ENCODE measurements at regions not wholly inside any gene's neighbourhood (a gene's known extent, or its start where the extent isn't known, plus 50 kb on each side); places are given as distances from the start of the nearest gene placed in this dataset.

DNA sequence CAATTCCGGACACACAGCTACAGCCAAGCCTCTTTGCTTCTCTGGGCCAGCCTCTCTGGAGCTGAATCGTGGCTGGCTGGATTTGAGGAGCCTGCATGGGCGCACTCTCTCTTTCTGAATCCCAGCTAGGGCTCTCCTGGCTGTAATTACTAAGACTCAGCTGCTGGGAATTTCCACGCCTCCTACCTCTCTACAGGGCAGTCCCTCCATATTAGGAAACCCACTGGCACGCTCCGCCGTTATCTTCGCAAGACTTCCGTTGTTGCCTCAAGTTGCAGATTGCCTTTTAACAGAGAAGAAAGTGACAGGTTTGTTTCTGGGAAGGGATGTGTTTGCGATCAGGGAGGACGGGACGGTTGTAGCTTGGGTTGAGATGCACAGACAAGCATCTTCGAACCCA, 188.4 kb upstream of the NLRP1 start:
- peaks cover 6% of the 10 kb centered on the region for H3K4me1 Mint-ChIP-seq (ENCODE audit: low read depth)
- DNase-seq (ENCODE audit: low spot score): no peak
- no peak overlapping the region for H3K27ac Mint-ChIP-seq (ENCODE audit: unreplicated experiment)
- H3K36me3 Mint-ChIP-seq (ENCODE audit: low read depth): no peaks in the 10 kb centered on the region
- TF ChIP-seq, protein P1, sequence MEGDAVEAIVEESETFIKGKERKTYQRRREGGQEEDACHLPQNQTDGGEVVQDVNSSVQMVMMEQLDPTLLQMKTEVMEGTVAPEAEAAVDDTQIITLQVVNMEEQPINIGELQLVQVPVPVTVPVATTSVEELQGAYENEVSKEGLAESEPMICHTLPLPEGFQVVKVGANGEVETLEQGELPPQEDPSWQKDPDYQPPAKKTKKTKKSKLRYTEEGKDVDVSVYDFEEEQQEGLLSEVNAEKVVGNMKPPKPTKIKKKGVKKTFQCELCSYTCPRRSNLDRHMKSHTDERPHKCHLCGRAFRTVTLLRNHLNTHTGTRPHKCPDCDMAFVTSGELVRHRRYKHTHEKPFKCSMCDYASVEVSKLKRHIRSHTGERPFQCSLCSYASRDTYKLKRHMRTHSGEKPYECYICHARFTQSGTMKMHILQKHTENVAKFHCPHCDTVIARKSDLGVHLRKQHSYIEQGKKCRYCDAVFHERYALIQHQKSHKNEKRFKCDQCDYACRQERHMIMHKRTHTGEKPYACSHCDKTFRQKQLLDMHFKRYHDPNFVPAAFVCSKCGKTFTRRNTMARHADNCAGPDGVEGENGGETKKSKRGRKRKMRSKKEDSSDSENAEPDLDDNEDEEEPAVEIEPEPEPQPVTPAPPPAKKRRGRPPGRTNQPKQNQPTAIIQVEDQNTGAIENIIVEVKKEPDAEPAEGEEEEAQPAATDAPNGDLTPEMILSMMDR (IDR thresholded peaks at IDR 0.05): no peak
- no peaks in the 10 kb centered on the region for H3K9me3 Mint-ChIP-seq (ENCODE audit: low read depth)
- H3K27me3 Mint-ChIP-seq (ENCODE audit: low read depth): peaks cover 22% of the 10 kb centered on the region
- no peak overlapping the region for H3K4me3 Mint-ChIP-seq (ENCODE audit: unreplicated experiment)

DNA sequence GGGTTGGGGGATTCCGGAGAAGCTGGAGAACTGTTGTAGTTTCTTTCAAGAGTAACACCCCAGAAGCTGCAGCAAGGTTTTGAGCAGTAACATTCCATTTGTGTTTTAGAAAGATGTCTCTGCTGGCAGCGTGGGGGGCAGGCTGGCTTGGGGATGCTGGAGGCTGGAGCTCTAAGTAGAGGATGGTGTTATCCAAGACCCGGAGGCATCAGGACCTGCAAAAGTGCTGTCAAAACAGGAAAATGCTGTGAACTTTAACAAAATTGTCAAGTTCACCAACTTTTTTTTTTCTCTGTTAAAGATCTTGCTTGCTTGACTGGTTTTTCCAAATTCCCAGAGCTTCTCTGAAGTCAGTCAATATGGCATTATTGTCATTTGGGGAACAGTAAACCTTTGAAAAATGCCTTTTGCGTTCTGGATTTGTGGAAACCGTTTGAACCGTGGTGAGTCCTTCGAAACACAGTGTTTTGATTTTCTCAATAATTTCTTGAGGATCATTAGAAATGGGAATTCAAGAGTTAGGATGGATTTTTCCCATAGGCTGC, 189.6 kb upstream of the NLRP1 start:
- Mint-ChIP-seq H3K36me3 (ENCODE audit: low read depth) (no peaks in the 10 kb centered on the region), H3K4me3 (ENCODE audit: unreplicated experiment) (no peak overlapping the region), H3K27me3 (ENCODE audit: low read depth) (peaks cover 12% of the 10 kb centered on the region), H3K9me3 (ENCODE audit: low read depth) (no peaks in the 10 kb centered on the region), H3K4me1 (ENCODE audit: low read depth) (peaks cover 6% of the 10 kb centered on the region), H3K27ac (ENCODE audit: unreplicated experiment) (no peak overlapping the region)
- no peak for DNase-seq (ENCODE audit: low spot score)
- TF ChIP-seq, protein P1 (IDR thresholded peaks at IDR 0.05): no peak

DNA sequence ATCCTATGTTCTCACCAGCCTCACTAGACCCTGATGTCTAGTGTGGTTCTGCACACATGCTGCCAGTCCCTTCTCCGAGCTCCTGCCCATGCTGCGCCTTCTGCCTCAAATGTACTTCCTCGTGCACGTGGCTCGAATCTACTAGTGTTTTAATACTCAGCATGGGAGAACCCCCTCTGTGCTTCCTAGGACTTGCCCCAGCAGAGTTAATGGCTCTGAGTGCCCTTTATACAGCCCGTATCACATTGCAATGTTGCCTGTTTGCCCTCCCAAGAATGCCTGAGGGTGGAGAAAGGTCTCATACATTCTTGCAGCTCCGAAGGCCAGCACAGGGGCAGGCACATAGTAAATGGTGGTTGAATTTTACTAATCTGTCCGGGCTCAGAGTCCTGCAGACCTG, 190.8 kb upstream of the NLRP1 start:
- no peak overlapping the region for H3K4me3 Mint-ChIP-seq (ENCODE audit: unreplicated experiment)
- peaks cover 12% of the 10 kb centered on the region for H3K27me3 Mint-ChIP-seq (ENCODE audit: low read depth)
- no peak overlapping the region for H3K27ac Mint-ChIP-seq (ENCODE audit: unreplicated experiment)
- DNase-seq (ENCODE audit: low spot score): no peak
- peaks cover 6% of the 10 kb centered on the region for H3K4me1 Mint-ChIP-seq (ENCODE audit: low read depth)
- TF ChIP-seq, protein P1 (IDR thresholded peaks at IDR 0.05): no peak
- no peaks in the 10 kb centered on the region for H3K36me3 Mint-ChIP-seq (ENCODE audit: low read depth)
- no peaks in the 10 kb centered on the region for H3K9me3 Mint-ChIP-seq (ENCODE audit: low read depth)

DNA sequence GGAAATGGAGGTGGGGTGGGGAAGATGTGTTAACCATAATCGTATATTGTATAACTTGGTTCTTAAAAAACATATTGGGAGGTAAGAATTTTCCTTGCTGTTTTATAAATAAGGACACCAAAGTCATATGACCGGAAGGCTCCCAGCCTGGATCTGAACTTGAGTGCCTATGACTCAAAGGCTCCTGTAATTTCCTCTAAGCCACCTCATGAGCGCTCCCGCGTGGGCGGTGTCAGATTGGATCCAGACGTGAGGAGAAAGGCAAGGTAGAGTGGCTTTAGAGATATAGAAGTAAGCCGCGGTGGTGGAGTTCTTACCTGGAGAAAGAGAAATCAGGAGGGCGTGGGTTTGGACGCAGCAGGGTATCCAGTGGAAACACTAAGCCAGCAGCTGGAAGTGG, 196.2 kb upstream of the NLRP1 start:
- Mint-ChIP-seq H3K9me3 (ENCODE audit: low read depth) (peaks cover 11% of the 10 kb centered on the region), H3K36me3 (ENCODE audit: low read depth) (peaks cover 2% of the 10 kb centered on the region), H3K4me1 (ENCODE audit: low read depth) (peaks cover 16% of the 10 kb centered on the region), H3K27ac (ENCODE audit: unreplicated experiment) (no peak overlapping the region), H3K4me3 (ENCODE audit: unreplicated experiment) (no peak overlapping the region), H3K27me3 (ENCODE audit: low read depth) (no peaks in the 10 kb centered on the region)
- no peak for DNase-seq (ENCODE audit: low spot score)
- TF ChIP-seq, protein P1 (IDR thresholded peaks at IDR 0.05): no peak

DNA sequence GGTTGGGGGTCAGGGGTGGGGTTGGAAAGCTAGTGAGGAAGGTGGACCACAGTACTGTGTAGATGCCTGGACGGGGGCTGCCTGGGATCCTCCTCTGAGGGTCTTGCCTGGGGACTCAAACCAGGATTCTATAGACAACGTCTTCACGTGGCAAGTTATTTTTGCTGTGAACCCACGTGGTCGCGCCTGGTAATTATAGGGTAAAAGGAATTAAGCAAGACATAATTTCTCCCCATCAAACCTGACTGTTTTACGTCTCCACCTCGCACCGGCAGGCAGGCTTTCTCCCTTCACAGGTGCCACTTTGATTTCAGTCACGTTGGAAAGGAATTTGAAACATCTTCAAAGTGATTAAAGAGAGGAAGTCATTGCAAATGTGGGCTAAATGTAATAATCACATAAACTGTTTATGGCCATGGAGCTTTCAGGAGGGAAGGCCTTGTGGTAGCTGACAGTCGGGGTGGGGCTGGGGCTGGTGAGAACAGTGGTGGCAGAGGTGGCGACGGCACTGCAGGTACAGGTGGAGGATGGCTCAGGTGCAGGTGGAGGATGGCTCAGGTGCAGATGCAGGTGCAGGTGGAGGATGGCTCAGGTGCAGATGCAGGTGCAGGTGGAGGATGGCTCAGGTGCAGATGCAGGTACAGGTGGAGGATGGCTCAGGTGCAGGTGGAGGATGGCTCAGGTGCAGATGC, 197.1 kb upstream of the NLRP1 start:
- Mint-ChIP-seq H3K9me3 (ENCODE audit: low read depth) (peaks cover 11% of the 10 kb centered on the region), H3K4me1 (ENCODE audit: low read depth) (peaks cover 12% of the 10 kb centered on the region), H3K4me3 (ENCODE audit: unreplicated experiment) (no peak overlapping the region), H3K27ac (ENCODE audit: unreplicated experiment) (no peak overlapping the region), H3K27me3 (ENCODE audit: low read depth) (no peaks in the 10 kb centered on the region), H3K36me3 (ENCODE audit: low read depth) (peaks cover 2% of the 10 kb centered on the region)
- TF ChIP-seq, protein P1 (IDR thresholded peaks at IDR 0.05): no peak
- no peak for DNase-seq (ENCODE audit: low spot score)
